ENCODE measurements at regions not wholly inside any gene's neighbourhood (a gene's known extent, or its start where the extent isn't known, plus 50 kb on each side); places are given as distances from the start of the nearest gene placed in this dataset.

DNA sequence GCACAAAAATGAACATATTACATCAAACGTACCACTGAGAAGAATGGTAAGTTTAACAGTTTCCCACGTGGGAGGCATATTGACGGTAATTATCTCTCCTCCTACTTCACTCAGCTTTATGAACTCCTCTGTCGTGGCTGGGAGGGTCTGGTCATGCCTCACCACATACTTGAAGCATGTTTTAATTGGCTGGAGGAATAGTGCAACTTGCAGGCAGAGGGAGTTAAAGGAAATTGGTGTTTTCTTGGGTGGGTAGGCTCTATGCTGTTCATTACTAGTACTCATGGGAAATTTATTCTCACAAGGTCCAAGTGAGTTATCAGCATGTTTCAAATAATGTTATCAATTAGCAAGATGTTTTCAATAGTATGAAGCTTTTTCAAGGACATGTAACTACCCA, 767.0 kb downstream of the PLCL1 start:
- no peak for TF ChIP-seq CTCF (IDR thresholded peaks at IDR 0.05; ENCODE audit: low read depth, low read length)
- no peak for DNase-seq (ENCODE audit: extremely low read depth, low read depth)

GRCh38 chr2:198558176-198558575, 753.8 kb downstream of the PLCL1 start:
- DNase-seq (ENCODE audit: extremely low read depth, low read depth): no peak

DNA sequence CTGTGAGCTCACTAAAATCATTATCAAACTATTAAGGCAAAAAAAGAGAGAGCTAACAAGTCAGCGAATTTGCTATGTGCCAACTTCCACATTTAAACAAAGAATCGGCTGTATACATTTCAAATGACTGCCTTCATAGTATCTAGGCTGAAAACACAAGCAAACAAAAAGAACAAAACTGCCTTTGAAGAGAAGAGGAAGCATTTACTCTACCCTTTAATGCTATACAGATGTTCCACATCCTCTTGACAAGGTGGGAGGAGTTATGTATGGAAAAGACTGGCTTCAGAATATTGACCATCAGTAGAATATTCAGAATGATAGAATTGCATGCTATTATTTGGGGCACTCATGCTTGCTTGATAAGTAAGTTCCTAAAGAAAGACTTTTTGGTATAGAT, 741.7 kb downstream of the PLCL1 start:
- TF ChIP-seq CTCF (IDR thresholded peaks at IDR 0.05; ENCODE audit: low read depth, low read length): no peak
- no peak for DNase-seq (ENCODE audit: extremely low read depth, low read depth)

More at GRCh38 chr2:198558176-198558575, 753.8 kb downstream of the PLCL1 start:
- no peak for TF ChIP-seq CTCF (IDR thresholded peaks at IDR 0.05; ENCODE audit: low read depth, low read length)

GRCh38 chr2:198545411-198545810, 741.0 kb downstream of the PLCL1 start:
- DNase-seq (ENCODE audit: extremely low read depth, low read depth): no peak
- TF ChIP-seq CTCF (IDR thresholded peaks at IDR 0.05; ENCODE audit: low read depth, low read length): no peak

- DNase-seq (ENCODE audit: extremely low read depth, low read depth): no peak
- TF ChIP-seq CTCF (IDR thresholded peaks at IDR 0.05; ENCODE audit: low read depth, low read length): no peak
Observed at GRCh38 chr2:198544461-198544860, 740.1 kb downstream of the PLCL1 start.

DNA sequence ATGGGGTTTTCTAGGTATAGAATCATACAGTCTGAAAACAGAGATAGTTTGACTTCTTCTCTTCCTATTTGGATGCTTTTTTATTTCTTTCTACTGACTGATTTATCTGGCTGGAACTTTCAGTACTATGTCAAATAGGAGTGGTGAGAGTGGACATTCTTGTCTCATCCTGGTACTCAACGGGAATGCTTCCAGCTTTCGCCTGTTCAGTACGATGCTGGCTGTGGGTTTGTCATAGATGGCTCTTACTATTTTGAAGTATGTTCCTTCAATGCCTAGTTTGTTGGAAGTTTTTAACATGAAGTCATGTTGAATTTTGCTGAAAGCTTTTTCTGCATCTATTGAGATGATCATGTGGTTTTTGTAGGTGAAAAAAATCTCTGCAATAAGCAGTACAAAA, 730.4 kb downstream of the PLCL1 start:
- TF ChIP-seq CTCF (IDR thresholded peaks at IDR 0.05; ENCODE audit: low read depth, low read length): no peak
- DNase-seq (ENCODE audit: extremely low read depth, low read depth): no peak

- TF ChIP-seq CTCF (IDR thresholded peaks at IDR 0.05; ENCODE audit: low read depth, low read length): no peak
- DNase-seq (ENCODE audit: extremely low read depth, low read depth): no peak
Observed at GRCh38 chr2:198525211-198525969, 721.0 kb downstream of the PLCL1 start.
